HEK293 (cell line): ENCODE measurements at regions not wholly inside any gene's neighbourhood (a gene's known extent, or its start where the extent isn't known, plus 50 kb on each side); places are given as distances from the start of the nearest gene placed in this dataset.

Experiments used
- CTCF ChIP-seq: fragments of 450-650 bp; formaldehyde crosslinking; IDR thresholded peaks from 2 replicates; pipeline ENCODE4 v1.5.1; 2016; ENCODE audit warnings: missing biosample characterization, missing genetic modification characterization
- HOXA7 ChIP-seq: sonication (generic); formaldehyde crosslinking; IDR thresholded peaks from 2 replicates; pipeline ENCODE4 v1.8.1; 2022; ENCODE audit warnings: missing genetic modification reagents, borderline replicate concordance
- YY1 ChIP-seq: fragments of 450-650 bp; formaldehyde crosslinking; IDR thresholded peaks from 2 replicates; pipeline ENCODE4 v1.5.1; 2018; ENCODE audit warnings: missing biosample characterization, missing genetic modification characterization
- ZBTB8A ChIP-seq: fragments of 450-650 bp; formaldehyde crosslinking; IDR thresholded peaks from 2 replicates; pipeline ENCODE4 v1.5.1; 2016; ENCODE audit warnings: missing biosample characterization, missing genetic modification characterization
- ZIC2 ChIP-seq: fragments of 450-650 bp; formaldehyde crosslinking; IDR thresholded peaks from 2 replicates; pipeline ENCODE4 v1.5.1; 2016; ENCODE audit warnings: missing biosample characterization, missing genetic modification characterization
- ZNF121 ChIP-seq: fragments of 450-650 bp; formaldehyde crosslinking; IDR thresholded peaks from 2 replicates; pipeline ENCODE4 v1.5.1; 2016; ENCODE audit warnings: missing biosample characterization, missing genetic modification characterization

GRCh38 chr18:41731884-41732283 lies 223.2 kb upstream of the PIK3C3 start:
- TF ChIP-seq ZIC2 (tag by site-specific recombination) (no peak), CTCF (tag by site-specific recombination) (no peak), YY1 (tag by site-specific recombination) (no peak), HOXA7 (CRISPR knock-in tag) (no peak), ZBTB8A (no peak), ZNF121 (tag by site-specific recombination) (no peak)
